Tongue (tissue), 1 donor: ENCODE measurements at regions not wholly inside any gene's neighbourhood (a gene's known extent, or its start where the extent isn't known, plus 50 kb on each side); places are given as distances from the start of the nearest gene placed in this dataset.

Experiments used
- DNase-seq: peaks from one replicate; pipeline ENCODE4 v3.0.0-alpha.2; 2015

- DNase-seq = no peak
Observed at GRCh38 chr18:7415081-7415894, 151.8 kb upstream of the PTPRM start.

GRCh38 chr18:7417727-7418126, 149.4 kb upstream of the PTPRM start:
- no peak for DNase-seq

- DNase-seq = no peak
Observed at GRCh38 chr18:7429831-7430230, 137.3 kb upstream of the PTPRM start.

GRCh38 chr18:7436166-7436565, 130.9 kb upstream of the PTPRM start:
- DNase-seq = no peak

DNA sequence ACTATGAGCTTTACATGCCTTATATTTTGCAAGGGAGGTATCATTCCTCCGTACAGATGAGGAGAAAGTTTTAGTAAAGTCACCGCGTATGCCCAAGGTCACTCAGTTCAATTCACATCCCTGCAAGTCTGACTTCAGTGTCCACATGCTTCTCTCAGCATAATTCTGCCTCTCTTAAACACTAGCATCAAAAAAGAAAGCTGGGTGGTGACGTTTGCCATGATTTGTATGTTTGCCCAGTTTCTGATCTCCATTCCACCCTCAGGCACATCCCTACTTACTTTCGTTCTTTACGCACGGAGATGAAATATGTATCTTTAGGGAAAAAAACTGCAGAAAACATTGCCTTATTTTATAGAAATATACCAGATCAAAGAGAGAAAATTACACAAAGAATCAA, 129.2 kb upstream of the PTPRM start:
- DNase-seq = no peak

- DNase-seq = no peak
Observed at GRCh38 chr18:7438646-7439045, 128.5 kb upstream of the PTPRM start.

GRCh38 chr18:7447318-7448028, 119.6 kb upstream of the PTPRM start:
- DNase-seq = no peak

GRCh38 chr18:7452331-7452730, 114.8 kb upstream of the PTPRM start:
- DNase-seq = peak; percentile 44

DNA sequence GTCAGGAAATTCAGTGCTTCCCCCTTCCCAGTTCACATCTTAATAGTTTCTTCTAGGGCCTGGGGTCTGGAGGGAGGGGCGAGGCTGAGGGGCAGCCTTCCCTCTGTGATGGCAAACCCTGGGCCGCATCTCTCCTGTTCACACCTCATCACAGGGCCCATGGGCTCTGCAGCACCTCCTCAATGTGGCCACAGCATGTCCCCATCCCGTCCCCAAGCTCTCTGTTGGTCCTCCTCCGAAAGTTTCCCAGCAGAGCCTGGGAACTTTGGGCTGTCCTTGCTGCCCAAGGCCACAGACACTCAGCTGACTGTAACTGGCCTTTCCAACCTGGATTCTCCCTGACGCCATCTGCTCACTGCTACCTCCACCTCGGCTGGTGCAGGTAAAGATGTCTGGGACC, 112.7 kb upstream of the PTPRM start:
- DNase-seq = no peak

DNA sequence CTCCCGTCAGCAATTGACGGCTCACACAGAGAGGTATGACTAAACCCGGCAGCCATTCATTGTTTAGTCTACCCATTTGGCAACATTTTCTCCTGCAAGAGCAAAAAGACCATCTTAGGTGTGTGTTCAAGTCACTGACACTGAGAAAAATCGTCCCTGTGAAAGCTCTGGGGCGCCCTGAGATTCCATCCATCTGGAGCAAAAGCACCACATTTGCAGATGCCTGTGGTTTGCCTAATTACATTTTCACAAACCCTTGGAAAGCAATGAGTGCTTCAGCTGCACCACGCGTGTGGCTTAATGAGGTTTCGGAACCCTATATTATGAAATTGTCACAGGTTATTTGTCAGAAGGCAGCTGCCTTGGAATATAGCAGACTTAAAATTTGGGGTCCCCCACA, 110.7 kb upstream of the PTPRM start:
- DNase-seq = no peak

DNA sequence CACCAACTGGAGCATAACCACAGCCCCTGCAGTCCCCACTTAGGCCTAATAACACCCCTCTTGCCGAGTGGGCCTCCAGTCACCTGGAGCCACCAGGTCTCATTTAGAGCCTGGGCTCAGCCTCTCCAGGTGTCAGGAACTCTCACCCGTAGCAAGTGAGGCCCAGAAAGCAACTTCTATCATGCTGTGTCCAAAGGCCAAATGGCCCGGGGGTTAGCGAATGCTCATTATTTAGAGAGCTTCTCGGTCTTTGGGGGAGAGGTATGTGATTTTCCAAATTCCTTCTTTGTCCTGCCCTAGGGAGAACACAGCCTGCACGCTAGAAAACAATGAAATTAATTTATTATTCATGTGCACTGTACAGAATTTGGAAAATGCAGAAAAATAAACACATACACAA, 109.9 kb upstream of the PTPRM start:
- no peak for DNase-seq

GRCh38 chr18:7458884-7459283, 108.2 kb upstream of the PTPRM start:
- DNase-seq = no peak

- DNase-seq = no peak
Observed at GRCh38 chr18:7459851-7460770, 107.0 kb upstream of the PTPRM start.

DNA sequence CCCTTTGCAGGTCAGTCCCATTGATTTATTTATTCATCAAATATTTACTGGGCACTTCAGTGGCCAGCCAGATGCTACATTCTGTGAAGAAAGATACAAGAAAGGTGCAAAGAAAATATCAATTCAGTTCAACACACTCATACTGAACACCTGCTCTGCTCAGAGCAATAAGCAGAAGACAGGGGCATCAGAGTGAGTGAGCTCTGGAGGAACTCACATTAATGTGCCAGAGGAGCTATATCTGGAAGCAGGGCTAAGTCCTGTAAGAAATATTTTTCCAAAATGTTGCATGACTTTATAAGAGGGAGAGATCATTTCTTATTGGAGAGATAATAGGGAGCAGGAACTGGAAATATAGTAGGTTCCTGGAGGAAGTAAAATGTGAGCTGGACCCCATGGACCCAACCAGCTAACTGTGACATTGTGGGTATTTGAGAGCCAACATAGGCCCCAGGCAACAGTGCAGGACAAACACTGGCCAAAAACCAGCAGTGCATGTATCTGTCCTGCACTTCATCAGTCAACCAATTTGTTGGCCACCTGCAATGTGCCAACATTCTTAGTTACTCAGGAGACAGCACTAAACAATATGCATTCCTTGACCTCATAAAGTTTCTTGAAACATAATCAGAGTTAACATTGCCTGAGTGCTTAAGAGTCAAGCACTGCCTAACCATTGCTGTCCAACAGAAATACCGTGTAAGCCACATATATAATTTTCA, 102.7 kb upstream of the PTPRM start:
- DNase-seq = no peak

GRCh38 chr18:7466190-7466589, 100.9 kb upstream of the PTPRM start:
- no peak for DNase-seq

DNA sequence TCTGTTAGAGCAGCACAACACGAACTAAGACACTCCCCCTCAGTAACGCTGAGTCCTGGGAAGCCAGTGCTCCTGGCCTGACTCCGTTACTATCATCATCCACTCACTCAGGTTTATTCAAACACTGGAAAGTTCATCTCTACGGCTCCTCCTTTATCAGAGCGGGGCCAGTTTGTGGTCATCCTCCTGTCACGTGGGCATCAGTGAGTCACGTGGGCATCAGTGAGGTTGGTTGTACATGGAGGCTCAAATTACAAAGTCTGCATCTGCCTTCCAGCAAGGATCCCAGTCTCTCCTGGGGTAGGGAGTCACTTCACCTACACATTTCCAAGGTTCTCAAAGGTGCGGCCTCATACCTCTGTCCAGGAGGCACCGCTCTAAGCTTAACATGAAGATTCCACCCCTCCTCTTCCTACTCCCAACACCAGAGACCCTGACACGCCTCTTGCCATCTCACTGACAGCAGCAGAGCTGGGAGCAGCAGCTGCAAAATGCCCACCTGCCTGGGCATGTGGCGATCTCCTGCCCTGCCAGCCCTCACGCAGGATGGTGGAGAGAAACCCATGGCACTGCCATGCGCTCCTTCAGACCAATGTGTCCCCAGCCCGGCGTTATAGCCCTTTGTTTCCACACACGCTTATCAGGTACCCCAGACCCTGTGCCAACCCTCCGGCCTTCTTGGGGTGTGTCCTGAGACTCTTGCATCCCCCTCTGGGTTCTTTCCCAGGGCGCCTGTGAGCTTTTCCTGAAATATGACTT, 99.2 kb upstream of the PTPRM start:
- DNase-seq = no peak

GRCh38 chr18:7470101-7470500, 97.0 kb upstream of the PTPRM start:
- peak; percentile 68 for DNase-seq

GRCh38 chr18:7470503-7470902, 96.6 kb upstream of the PTPRM start:
- DNase-seq = no peak

GRCh38 chr18:7476386-7476785, 90.7 kb upstream of the PTPRM start:
- no peak for DNase-seq

DNA sequence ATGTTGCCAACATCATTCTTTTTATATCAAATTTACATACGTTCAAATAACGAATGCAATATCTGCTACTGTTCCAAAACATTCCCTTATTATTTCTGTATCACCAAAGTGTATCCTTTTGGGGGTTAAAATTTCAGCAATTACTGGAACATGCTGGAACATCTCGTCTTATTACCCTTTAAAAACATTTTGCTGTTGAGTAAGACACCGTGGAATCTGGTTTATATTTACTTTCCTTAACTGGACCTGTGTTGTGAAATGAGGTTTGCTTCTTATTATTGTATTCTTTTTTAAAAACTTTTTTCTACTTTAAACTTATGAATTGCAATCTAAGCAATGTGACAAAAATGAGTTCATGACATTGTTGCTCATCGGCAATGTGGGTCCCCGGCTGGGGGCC, 87.4 kb upstream of the PTPRM start:
- DNase-seq = no peak

GRCh38 chr18:7480879-7481278, 86.2 kb upstream of the PTPRM start:
- DNase-seq = peak; percentile 25
